Loucy (cell line): ENCODE measurements at regions not wholly inside any gene's neighbourhood (a gene's known extent, or its start where the extent isn't known, plus 50 kb on each side); places are given as distances from the start of the nearest gene placed in this dataset.

ENCODE experiments used
- CTCF ChIP-seq: fragments of 200-600 bp; sonication (generic); conservative IDR thresholded peaks from 2 replicates; pipeline ENCODE4 v1.5.1; 2014; ENCODE audit warnings: mild to moderate bottlenecking, antibody characterized with exemption, low read length
- EZH2phosphoT487 ChIP-seq: fragments of 200-600 bp; IDR thresholded peaks from 2 replicates; pipeline ENCODE4 v1.6.1; 2018; ENCODE audit warnings: antibody characterized with exemption, mild to moderate bottlenecking, moderate library complexity, borderline replicate concordance

GRCh38 chr5:166725593-166725992 is 1565.9 kb upstream of the WWC1 start:
- TF ChIP-seq CTCF (no peak), EZH2phosphoT487 (no peak)
